ENCODE measurements at regions not wholly inside any gene's neighbourhood (a gene's known extent, or its start where the extent isn't known, plus 50 kb on each side); places are given as distances from the start of the nearest gene placed in this dataset.

GRCh38 chr12:127145241-127145928, 1121.6 kb upstream of the TMEM132C start:
- no peak for TF ChIP-seq ZBTB7A (IDR thresholded peaks at IDR 0.05; ENCODE audit: low read depth)
- no peak for TF ChIP-seq EP300 (IDR thresholded peaks at IDR 0.05; ENCODE audit: borderline replicate concordance)
- TF ChIP-seq TAF1 (IDR thresholded peaks at IDR 0.05; ENCODE audit: low read depth) = no peak
- no peak for TF ChIP-seq NFIC (IDR thresholded peaks at IDR 0.05)
- no peak for TF ChIP-seq TCF12 (IDR thresholded peaks at IDR 0.05; ENCODE audit: low read depth)
- TF ChIP-seq EGR1 (IDR thresholded peaks at IDR 0.05) = no peak

- TF ChIP-seq CREB1 (IDR thresholded peaks at IDR 0.05; ENCODE audit: low read depth) = no peak
- TF ChIP-seq TAF1 (IDR thresholded peaks at IDR 0.05; ENCODE audit: low read depth) = no peak
- no peak for TF ChIP-seq EGR1 (IDR thresholded peaks at IDR 0.05)
- TF ChIP-seq NFIC (IDR thresholded peaks at IDR 0.05) = no peak
- no peak for TF ChIP-seq FOXM1 (IDR thresholded peaks at IDR 0.05; ENCODE audit: borderline replicate concordance, low read depth)
- TF ChIP-seq RAD21 (IDR thresholded peaks at IDR 0.05; ENCODE audit: low read depth) = no peak
- no peak for TF ChIP-seq REST (IDR thresholded peaks at IDR 0.05; ENCODE audit: low read depth)
- TF ChIP-seq MAX (IDR thresholded peaks at IDR 0.05) = no peak
- no peak for TF ChIP-seq TCF12 (IDR thresholded peaks at IDR 0.05; ENCODE audit: low read depth)
- no peak for TF ChIP-seq YY1 (IDR thresholded peaks at IDR 0.05; ENCODE audit: low read depth)
- TF ChIP-seq ZBTB7A (IDR thresholded peaks at IDR 0.05; ENCODE audit: low read depth) = no peak
- no peak for TF ChIP-seq TEAD4 (IDR thresholded peaks at IDR 0.05)
- TF ChIP-seq USF1 (IDR thresholded peaks at IDR 0.05) = no peak
- TF ChIP-seq CEBPB (IDR thresholded peaks at IDR 0.05) = no peak
- TF ChIP-seq EP300 (IDR thresholded peaks at IDR 0.05; ENCODE audit: borderline replicate concordance) = no peak
Measured at GRCh38 chr12:127145929-127146789, 1120.8 kb upstream of the TMEM132C start.

GRCh38 chr12:127146991-127147718, 1119.8 kb upstream of the TMEM132C start:
- TF ChIP-seq NFIC (IDR thresholded peaks at IDR 0.05) (no peak), TEAD4 (IDR thresholded peaks at IDR 0.05) (no peak), CREB1 (IDR thresholded peaks at IDR 0.05; ENCODE audit: low read depth) (no peak), USF1 (IDR thresholded peaks at IDR 0.05) (no peak), REST (IDR thresholded peaks at IDR 0.05; ENCODE audit: low read depth) (no peak), TCF12 (IDR thresholded peaks at IDR 0.05; ENCODE audit: low read depth) (no peak), MAX (IDR thresholded peaks at IDR 0.05) (no peak), CEBPB (IDR thresholded peaks at IDR 0.05) (no peak), EP300 (IDR thresholded peaks at IDR 0.05; ENCODE audit: borderline replicate concordance) (no peak), FOXM1 (IDR thresholded peaks at IDR 0.05; ENCODE audit: borderline replicate concordance, low read depth) (no peak), YY1 (IDR thresholded peaks at IDR 0.05; ENCODE audit: low read depth) (no peak), RAD21 (IDR thresholded peaks at IDR 0.05; ENCODE audit: low read depth) (no peak), ZBTB7A (IDR thresholded peaks at IDR 0.05; ENCODE audit: low read depth) (no peak), EGR1 (IDR thresholded peaks at IDR 0.05) (no peak), TAF1 (IDR thresholded peaks at IDR 0.05; ENCODE audit: low read depth) (no peak)

- TF ChIP-seq RAD21 (IDR thresholded peaks at IDR 0.05; ENCODE audit: low read depth) (no peak), TEAD4 (IDR thresholded peaks at IDR 0.05) (no peak), ZBTB7A (IDR thresholded peaks at IDR 0.05; ENCODE audit: low read depth) (no peak), CEBPB (IDR thresholded peaks at IDR 0.05) (no peak), YY1 (IDR thresholded peaks at IDR 0.05; ENCODE audit: low read depth) (no peak), CREB1 (IDR thresholded peaks at IDR 0.05; ENCODE audit: low read depth) (no peak), REST (IDR thresholded peaks at IDR 0.05; ENCODE audit: low read depth) (no peak), EGR1 (IDR thresholded peaks at IDR 0.05) (no peak), EP300 (IDR thresholded peaks at IDR 0.05; ENCODE audit: borderline replicate concordance) (no peak), TAF1 (IDR thresholded peaks at IDR 0.05; ENCODE audit: low read depth) (no peak), MAX (IDR thresholded peaks at IDR 0.05) (no peak), FOXM1 (IDR thresholded peaks at IDR 0.05; ENCODE audit: borderline replicate concordance, low read depth) (no peak), USF1 (IDR thresholded peaks at IDR 0.05) (no peak), NFIC (IDR thresholded peaks at IDR 0.05) (no peak), TCF12 (IDR thresholded peaks at IDR 0.05; ENCODE audit: low read depth) (no peak)
Measured at GRCh38 chr12:127147724-127148123, 1119.2 kb upstream of the TMEM132C start.
